Brain microvascular endothelial cell (primary cell): ENCODE measurements at regions not wholly inside any gene's neighbourhood (a gene's known extent, or its start where the extent isn't known, plus 50 kb on each side); places are given as distances from the start of the nearest gene placed in this dataset.

ENCODE experiments used
- DNase-seq: peaks from one replicate; pipeline ENCODE4 v3.0.0-alpha.2; 2020
- H3K27ac ChIP-seq: fragments of 250-450 bp; sonication (Bioruptor Pico); 2 replicates; pipeline ENCODE4 v1.5.1; 2020; ENCODE audit warnings: mild to moderate bottlenecking, moderate library complexity
- H3K27me3 ChIP-seq: fragments of 250-450 bp; sonication (Bioruptor Pico); replicated peaks from 2 replicates; pipeline ENCODE4 v1.5.1; 2020; ENCODE audit warnings: mild to moderate bottlenecking
- H3K36me3 ChIP-seq: fragments of 250-450 bp; sonication (Bioruptor Pico); replicated peaks from 2 replicates; pipeline ENCODE4 v1.5.1; 2020; ENCODE audit warnings: mild to moderate bottlenecking
- H3K4me3 ChIP-seq: 2 replicates; pipeline ENCODE4 v1.5.1; 2011; ENCODE audit warnings: low read depth, mild to moderate bottlenecking, control low read depth, low read length, moderate library complexity
- CTCF ChIP-seq: IDR thresholded peaks from 2 replicates; pipeline ENCODE4 v1.5.1; 2011; ENCODE audit warnings: low read depth, mild to moderate bottlenecking, moderate library complexity, low read length, control low read depth, inconsistent platforms; ENCODE audit errors: missing control alignments
- in situ Hi-C: cut with HindIII; loops from 2 replicates; pipeline ENCODE4 v1.10.0; 2017; ENCODE audit warnings: low sequenced_read_pairs, low pct_ligation_motif_present

GRCh38 chr2:198880421-198880820 is 577.3 kb downstream of the SATB2 start:
- DNase-seq = no peak
- no peak for TF ChIP-seq CTCF
- in situ Hi-C loops = no loop called here
- Histone ChIP-seq H3K27ac (no peak overlapping the region), H3K27me3 (no peaks in the 10 kb centered on the region), H3K4me3 (no peak overlapping the region), H3K36me3 (no peaks in the 10 kb centered on the region)

- in situ Hi-C loops = no loop called here
- H3K27me3 ChIP-seq = no peaks in the 10 kb centered on the region
- no peak for TF ChIP-seq CTCF
- no peak overlapping the region for H3K4me3 ChIP-seq
- H3K36me3 ChIP-seq = no peaks in the 10 kb centered on the region
- H3K27ac ChIP-seq = peak overlapping the region; percentile 41
- DNase-seq = no peak
Measured at GRCh38 chr2:198874472-198874858, 583.3 kb downstream of the SATB2 start.

GRCh38 chr2:198873503-198874471 is 584.0 kb downstream of the SATB2 start:
- no peaks in the 10 kb centered on the region for H3K36me3 ChIP-seq
- DNase-seq = peak; percentile 50
- H3K27ac ChIP-seq = peak overlapping the region; percentile 41
- in situ Hi-C loops = no loop called here
- no peaks in the 10 kb centered on the region for H3K27me3 ChIP-seq
- TF ChIP-seq CTCF = no peak
- H3K4me3 ChIP-seq = no peak overlapping the region

GRCh38 chr2:198863655-198864054 is 594.1 kb downstream of the SATB2 start:
- TF ChIP-seq CTCF = no peak
- DNase-seq = no peak

GRCh38 chr2:198861080-198861479 is 596.7 kb downstream of the SATB2 start:
- in situ Hi-C loops = no loop called here
- Histone ChIP-seq H3K36me3 (no peaks in the 10 kb centered on the region), H3K27me3 (no peaks in the 10 kb centered on the region), H3K27ac (no peak overlapping the region), H3K4me3 (no peak overlapping the region)
- DNase-seq = no peak
- TF ChIP-seq CTCF = no peak

More at GRCh38 chr2:198863655-198864054, 594.1 kb downstream of the SATB2 start:
- Histone ChIP-seq H3K36me3 (no peaks in the 10 kb centered on the region), H3K4me3 (no peak overlapping the region), H3K27me3 (no peaks in the 10 kb centered on the region), H3K27ac (no peak overlapping the region)
- in situ Hi-C loops = no loop called here
